GM18909 (cell line): ENCODE measurements at regions not wholly inside any gene's neighbourhood (a gene's known extent, or its start where the extent isn't known, plus 50 kb on each side); places are given as distances from the start of the nearest gene placed in this dataset.

ENCODE experiments used
- ATAC-seq: cut with Tn5 transposase; IDR thresholded peaks from one replicate; pipeline ENCODE4 v1.9.1; 2021; ENCODE audit warnings: mild to moderate bottlenecking; ENCODE audit not compliant: unreplicated experiment, poor library complexity

DNA sequence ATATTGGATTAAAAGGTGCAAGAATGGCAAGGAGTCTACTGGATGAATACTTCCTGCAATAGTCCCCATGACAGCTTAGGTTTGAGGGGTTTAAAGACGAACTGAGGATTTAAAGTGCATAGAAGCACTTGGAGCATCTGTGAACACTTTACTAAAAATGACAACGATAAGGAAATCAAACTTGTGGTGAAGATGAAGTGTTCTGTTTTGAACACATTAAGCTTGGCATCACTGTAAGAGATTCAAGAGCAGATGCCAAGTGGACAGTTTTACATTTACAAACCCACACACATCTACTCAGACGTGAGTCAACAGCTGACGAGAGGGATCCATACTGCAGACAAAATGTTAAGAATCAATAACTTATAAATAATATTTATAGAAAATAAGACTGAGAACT is 918.7 kb downstream of the CDH11 start:
- no peak for ATAC-seq

DNA sequence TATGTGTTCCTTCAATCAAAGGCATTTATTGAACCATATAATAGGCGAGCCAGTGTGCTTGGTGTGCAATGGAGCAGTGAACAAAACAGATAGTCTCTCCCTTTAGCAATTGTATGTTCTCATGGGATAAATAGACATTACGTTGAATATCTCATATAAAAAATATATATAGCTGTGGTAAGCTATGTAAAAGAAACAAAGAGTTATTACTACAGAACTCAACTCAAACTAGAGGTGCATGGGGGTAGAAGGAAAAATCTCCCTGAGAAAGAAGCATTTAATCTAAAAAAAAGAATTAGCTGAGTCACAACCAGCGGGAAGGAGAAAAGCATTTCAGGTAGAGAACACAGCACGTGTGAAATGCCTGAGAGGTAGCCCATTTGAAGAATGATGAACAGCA is 919.3 kb downstream of the CDH11 start:
- no peak for ATAC-seq

DNA sequence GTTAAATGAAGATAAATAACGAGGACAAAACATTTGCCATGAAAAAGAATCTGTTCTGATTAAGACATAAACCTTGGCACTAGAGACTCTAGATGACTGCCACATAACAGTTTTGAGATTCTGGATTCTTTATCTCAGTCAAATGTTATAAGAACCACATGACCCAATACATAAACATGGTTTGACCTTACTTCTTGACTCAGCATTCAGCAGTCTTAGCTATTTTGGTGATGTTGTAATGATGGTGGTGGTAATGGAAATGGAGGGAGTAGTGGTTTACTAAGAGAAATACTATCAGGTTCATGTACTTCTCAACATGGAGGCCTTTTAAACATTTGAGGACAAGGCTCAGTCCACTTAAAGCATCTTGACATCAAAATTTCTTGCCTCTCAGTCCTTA is 925.4 kb downstream of the CDH11 start:
- no peak for ATAC-seq

DNA sequence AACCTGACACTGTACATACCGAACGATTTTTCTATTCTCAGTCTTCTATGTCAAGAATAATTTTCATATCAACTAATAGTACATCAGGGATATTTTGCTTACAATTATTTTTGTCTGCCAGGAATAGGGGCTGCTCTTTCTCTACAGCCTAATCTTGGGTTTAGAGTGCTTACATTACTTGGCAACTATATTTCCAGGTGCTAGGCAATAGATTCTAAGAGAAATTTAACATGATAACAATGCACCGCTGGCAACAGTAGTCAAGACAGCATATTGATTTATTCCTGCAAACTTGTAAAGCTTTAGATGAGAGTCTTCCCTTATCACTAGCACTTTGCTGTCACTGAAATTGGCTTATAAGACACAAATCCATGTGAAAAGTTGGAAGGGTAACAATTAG is 935.9 kb downstream of the CDH11 start:
- no peak for ATAC-seq

DNA sequence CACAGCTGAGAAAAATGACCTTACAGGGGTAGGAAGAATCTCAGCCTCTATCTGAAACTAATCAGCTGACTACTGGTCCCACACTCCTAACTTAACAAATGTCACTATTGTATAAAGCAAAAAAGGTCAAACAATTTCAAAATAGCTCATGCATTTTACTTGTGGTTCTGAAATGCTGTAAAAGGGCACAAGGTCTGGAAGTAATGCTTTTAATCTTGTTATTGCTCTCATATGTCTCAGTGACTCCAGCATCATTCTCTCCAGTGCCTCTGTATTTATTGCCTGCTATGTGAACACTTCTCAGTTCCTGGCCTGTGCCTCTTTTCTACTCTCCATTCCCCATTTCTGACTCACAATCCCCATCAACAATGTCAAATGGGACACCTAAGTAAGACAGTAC is 937.7 kb downstream of the CDH11 start:
- ATAC-seq: no peak

DNA sequence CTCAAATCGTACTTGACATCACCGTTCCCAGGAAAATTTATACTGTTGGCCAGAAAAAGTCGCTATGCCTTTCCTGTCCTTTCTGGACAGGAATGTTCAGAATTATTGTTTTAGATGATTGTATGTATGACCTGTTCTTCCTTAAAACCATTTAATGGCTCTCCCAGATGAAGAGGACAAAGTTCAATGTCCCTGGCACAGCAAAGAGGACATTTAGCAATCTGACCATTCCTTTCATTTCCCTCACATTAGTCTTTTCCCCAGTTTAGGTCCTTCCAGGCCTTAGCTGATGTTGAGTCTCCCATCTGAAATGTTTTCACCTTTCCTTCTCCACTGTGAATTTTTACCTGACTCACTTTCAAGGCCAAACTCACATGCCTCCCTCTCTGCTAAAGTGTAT is 938.9 kb downstream of the CDH11 start:
- ATAC-seq: no peak

DNA sequence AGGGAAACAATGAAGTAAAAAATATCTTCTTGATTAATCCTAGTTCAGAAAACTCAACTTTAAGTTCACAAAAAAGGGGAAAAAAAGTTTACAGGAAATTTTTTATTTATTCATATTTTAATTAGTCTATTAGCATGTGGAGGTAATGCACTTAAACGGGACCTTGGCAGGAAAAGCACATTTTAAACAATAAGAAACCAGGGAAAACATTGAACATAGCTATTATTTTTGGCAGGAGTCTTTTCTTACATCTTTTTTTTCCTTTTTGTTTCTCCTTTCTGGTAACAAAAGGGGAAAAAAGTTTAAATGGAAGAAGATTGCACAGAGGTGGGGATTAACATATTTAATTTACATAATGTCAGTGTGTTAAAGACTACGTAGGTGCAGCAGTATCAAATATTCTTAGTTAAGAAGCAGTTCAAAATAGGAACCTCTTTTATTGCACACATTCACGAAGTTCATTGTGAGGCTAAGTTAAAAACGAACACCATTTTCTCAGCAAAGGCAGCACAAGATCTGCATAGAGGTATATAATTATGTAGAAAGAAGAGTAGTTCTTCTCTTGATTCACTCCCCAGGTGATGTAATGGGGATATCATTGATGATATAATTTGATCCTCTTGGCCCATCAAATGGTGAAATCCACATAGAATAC is 940.5 kb downstream of the CDH11 start:
- no peak for ATAC-seq

DNA sequence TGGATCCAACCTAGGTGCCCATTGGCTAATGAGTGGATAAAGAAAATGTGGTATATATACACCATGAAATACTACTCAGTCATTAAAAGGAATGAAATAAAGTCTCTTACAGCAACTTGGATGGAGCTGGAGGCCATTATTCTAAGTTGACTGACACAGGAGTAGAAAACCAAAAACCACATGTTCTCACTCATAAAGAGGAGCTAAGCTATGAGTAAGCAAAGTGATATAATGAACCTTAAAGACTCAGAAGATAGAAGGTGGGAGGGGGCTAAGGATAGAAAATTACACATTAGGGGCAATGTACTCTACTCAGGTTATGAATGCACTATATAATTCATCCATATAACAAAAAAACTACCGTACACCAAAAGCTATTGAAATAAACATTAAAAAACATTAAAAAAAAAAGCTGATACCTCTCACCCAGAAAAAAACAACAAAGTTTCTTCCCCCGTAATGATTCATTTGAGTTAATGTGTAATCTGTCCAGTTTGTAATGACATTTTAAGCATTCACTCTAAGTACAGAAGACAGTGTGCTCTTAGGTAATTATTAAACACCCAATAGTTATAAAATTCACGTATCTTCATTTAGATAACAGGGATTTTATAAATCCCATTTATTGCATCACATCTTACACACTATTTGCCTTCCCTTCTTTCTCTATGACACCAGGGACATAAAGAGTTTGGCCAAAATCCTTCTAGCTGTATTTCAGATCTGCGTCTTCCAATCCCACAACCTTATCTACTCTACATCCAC is 941.5 kb downstream of the CDH11 start:
- no peak for ATAC-seq

DNA sequence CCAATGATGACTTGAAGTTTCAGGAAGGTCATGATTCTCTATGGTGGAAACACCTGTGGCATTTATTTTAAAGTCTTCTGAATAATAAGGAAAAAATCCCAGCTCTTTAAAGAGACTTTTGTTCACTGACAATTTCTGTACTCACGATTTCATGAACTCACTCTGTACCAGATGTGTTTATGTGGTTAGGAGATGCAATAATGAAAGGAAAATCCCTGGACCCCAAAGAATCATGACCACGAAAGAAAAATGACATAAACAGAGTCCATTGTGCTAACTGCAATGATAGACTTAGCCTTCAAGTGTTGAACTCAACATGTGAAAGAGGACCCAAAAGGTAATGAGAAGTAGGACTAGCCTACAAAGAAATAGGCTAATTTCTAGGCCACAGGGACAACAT is 947.5 kb downstream of the CDH11 start:
- no peak for ATAC-seq

DNA sequence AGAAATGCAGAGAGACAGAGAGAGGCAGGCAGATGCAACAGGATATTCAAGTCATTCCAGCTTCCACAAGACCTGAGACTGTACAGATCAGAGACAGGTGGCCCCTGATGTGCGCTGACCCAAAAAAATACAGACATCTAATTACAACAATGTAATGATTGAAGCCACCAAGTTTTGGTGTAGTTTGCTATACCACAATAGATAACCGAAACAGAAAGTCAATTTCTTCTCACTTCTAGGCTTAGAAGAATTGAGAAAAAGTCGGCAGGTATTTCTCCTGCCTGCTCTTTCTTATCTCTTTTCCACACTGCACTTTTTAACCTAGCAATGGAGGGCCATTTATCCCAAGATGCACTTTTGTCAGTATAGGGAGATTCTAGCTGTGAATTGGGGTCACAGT is 949.2 kb downstream of the CDH11 start:
- ATAC-seq: no peak

DNA sequence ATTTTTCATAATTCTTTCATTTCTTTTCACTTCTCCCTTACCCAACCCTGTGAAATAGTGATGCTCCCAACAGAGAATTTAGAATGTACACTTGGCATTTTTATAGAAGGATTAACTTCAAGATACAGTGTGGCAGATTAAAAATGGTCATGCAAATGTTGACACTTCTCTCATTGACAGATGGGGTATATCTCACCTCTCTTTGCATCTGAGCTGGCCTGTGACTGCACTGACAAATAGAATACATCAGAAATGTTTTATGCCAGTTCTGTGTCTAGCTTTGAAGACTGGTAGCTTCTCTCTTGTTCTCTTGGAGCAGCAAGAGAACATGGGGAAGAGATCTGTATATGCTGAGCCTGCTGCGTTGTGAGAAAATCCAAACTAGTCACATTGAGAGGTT is 949.6 kb downstream of the CDH11 start:
- ATAC-seq: no peak

DNA sequence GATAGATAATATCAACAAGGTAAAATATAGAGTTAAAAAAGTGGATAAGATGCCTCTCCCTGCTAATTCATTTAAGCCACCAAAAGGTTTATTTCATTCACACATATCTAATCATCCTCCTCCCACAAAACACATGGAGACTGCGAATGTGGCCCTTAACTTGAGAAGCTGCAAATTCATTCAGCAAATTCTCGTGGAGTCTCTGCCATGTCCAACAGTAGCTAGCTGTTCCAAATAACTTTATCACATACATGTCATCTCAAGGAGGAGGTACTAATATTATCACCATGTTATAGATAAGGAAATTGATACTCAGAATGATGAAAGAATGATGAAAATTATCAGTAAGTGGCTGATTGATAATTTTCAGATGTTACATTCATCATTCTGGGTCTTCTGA is 950.2 kb downstream of the CDH11 start:
- ATAC-seq: no peak

DNA sequence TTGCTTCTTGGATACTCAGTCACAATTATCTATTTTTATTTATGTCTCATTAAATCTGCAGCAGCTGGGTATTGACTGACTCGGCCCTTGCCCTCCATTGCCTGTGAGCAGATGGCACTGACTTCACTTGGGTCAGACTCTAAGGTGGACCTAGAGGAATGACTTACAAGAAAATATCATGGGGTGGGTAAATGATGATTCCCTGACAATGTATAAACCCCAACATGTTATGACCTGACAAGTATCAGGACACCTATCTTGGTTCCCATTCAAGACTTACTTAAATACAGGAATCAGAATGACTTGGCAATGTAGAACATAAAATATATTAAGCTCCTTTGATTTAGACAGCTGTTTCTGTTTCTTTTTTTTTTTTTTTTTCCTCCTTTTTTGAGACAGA is 953.5 kb downstream of the CDH11 start:
- ATAC-seq: no peak

DNA sequence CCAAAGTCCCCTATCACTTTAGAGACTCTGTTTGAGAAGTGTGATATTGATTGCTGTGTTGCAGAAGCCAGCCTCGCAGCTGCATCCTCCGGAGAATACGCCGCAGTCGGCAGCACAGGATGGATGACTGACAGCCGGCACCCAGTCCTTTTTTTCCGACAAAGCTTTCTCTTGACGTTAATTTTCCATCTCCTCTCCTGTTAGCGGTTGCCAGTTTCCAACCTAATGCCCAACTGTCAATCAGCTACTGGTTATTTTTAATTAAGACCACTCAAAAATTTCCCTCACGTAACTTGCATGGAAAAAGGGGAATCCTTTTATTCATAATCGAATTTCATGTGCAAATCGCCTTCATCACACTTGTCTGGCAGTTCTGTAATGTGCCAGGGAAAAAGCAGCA is 953.9 kb downstream of the CDH11 start:
- ATAC-seq: no peak

DNA sequence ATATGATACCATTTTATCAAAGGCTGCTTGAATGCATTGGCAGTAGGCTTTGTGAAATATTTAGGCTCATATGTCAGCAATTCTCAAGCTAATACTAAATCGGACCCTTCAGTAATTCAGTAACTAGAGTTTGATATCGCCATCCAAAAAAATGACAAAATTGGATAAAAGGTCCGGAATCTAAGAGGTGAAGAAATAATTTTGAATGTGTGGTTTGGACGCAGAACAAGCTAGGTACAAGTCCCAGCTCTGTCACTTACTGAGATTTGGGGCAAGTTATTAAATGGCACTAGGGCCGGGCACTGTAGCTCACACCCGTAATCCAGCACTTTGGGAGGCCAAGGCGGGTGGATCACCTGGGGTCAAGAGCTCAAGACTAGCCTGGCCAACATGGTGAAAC is 956.5 kb downstream of the CDH11 start:
- ATAC-seq: no peak

DNA sequence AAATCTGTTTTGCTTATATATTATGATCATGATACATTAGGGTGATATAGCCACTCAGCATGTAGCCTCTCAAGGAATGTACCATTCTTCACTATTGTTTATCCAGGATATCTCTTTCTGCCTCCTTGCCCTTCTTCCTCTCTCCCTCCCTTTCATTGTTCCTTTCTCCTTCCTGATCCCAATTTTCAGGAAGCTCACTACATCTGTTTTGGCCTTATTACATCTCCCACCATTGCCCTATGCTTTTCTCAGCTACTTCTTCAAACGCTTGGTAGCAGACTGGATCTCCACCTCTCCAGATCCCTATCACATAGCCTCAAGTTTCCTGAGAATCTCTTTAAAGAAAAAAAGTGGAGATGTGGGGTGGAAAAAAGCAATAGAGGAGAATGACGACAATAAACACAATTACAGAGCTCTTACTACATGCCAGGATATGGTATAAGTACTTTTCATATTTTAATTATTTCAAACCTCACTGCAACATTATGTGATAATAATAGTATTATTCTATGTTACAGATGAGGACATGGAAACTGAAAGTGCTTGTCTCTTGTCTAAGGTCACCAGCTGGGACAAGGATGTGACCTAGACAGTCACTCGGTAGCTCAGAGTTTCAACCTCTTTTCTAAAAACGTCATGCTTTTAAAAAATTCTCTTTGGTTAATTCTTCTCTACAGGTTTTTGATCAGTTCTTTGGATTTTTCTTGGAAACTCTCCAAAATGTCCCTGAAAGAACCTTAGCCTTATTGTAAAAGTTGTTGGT is 959.1 kb downstream of the CDH11 start:
- no peak for ATAC-seq

DNA sequence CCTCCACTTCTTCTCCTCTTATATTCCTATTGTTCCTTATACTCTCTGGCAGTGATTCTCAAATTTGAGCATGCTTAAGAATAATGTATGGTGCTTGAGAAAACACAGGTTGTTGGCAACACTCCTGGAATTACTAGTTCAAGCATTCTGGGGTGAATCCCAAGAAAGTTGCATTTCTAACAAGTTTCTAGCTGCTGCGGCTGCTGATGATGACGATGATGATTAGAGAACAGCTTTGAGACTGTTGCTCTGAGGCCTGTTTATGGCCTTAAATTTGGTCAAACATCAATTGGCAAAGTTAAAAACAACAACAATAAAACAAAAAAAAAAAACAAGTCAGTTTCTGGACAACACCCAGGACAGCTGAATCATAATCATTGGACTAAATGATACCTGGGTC is 961.9 kb downstream of the CDH11 start:
- ATAC-seq: no peak

DNA sequence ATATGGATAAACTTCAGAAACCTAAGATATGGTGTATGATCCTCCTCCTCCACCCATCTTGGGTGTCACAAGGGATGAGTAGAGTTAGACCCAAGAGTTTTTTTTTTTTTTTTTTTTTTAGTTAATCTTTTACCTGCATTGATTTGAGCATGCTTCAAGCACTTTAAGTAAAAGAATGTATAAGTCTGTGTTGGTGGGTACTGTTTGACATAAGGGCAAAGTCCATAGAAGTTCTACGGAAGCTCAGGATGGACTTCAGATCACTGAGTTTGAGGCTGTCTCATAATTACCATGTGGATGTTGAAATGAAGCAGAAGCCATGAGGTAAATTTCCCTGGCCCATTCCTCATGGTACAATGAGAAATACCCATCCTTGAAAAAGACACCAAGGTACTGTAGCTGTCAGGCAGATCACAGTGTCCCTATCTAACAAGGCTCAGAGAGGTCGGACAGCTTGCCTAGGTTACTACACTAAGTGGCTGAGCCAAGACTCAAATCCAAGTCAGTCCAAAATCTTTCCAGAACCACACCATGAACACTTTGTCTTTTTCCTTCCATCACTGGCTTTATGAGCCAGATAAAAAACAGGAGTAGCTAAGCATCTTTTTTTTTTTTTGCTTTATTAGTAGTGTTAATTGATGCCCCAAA is 962.8 kb downstream of the CDH11 start:
- no peak for ATAC-seq

DNA sequence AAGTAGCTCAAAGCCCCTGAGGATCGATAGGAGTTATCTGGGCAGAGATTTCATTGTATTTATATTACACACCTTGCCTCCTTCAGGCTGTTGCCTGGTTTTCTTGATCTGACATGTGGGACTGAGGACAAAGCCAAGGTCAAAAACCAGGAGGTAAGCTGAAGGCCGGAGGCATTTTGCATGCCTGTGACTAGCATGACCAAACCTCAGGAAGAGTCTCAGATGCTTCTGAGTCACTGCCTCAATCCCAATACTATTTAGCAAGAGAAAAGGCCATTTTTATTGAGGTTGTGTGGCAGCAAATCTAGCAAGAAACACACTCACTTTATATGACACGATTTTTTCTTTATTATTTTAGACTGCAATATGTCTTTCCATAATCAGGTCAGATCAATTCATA is 968.1 kb downstream of the CDH11 start:
- ATAC-seq: no peak

DNA sequence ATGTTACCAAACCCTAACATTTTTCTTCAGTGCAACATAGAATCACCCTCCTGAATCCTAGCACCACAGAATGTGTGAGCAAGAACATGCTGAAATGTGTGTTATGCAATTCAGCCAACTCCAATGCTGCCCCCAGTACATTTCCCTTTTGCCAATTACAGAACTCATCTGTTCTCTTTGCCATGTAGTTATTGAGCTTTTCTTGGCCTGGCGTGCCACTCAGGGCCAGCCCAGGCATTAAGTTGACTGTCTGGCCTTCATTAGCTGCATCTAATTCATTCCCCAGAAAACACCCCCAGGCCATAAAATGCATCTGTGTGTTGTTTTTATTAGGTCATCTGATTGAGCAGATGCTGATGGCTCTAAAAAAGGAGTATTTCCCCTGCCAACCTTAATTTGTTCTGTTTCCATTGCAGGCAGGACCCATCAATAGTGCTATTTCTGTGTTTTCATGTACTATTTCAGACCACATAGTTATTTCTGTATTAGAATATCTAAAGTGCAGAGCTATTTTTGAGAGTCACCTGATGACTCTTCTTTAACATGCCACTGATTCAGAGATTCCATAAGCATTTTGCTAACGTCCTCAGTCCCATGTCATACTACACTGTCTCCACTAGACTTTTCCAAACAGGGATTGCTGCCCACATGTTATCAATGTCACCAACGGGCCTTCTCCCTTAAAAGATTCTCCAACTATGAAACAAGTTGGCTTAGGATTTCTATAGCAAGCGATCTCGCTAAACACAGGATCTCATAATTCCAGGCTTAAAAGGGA is 969.7 kb downstream of the CDH11 start:
- no peak for ATAC-seq
